NCI-H187 treated with DMSO at 0.1 percent for 48 hours (cell line): ENCODE measurements at regions not wholly inside any gene's neighbourhood (a gene's known extent, or its start where the extent isn't known, plus 50 kb on each side); places are given as distances from the start of the nearest gene placed in this dataset.
"Not testable (repeated sequence)": the region's sequence is repeated elsewhere in the genome, so short reads cannot be mapped to it uniquely, and the experiment has no call there.

Experiments
- DNase-seq: peaks from one replicate; lab custom pipeline; 2025; lab: John Stamatoyannopoulos, UW

DNA sequence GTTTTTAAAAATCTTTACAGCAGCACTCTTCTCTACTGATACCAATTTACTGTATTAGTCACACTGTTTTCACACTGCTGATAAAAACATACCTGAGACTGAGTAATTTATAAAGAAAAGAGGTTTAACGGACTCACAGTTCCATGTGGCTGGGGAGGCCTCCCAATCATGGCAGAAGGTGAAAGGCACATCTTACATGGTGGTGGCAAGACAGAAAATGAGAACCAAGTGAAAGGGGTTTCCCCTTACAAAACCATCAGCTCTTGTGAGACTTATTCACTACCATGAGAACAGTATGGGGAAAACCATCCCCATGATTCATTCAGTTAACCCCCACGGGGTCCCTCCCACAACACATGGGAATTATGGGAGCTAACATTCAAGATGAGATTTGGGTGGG, 481.9 kb upstream of the TLE4 start:
- not testable (repeated sequence) for DNase-seq

DNA sequence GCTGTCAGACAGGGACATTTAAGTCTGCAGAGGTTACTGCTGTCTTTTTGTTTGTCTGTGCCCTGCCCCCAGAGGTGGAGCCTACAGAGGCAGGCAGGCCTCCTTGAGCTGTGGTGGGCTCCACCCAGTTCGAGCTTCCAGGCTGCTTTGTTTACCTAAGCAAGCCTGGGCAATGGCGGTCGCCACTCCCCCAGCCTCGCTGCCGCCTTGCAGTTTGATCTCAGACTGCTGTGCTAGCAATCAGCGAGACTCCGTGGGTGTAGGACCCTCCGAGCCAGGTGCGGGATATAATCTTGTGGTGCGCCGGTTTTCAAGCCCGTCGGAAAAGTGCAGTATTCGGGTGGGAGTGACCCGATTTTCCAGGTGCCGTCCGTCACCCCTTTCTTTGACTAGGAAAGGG, 468.5 kb upstream of the TLE4 start:
- not testable (repeated sequence) for DNase-seq

DNA sequence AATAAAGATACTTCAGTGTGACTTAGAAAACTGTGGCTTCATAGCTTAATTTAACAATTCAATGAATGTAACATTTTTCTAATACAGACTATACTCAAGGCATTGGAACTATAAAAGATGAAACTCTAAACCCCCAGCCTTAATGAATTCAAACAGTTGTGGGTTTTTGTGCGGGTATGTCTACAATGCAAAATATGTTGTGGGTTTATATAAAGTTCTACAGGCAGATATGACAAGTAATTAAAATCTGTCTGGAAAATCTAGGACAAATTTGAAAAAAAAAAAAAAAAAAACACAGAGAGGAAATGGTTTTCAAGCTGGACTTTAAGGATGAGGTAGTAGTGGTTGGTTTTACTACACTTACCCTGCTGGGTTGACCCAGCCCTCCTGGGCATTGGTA, 467.5 kb upstream of the TLE4 start:
- DNase-seq = no peak

DNA sequence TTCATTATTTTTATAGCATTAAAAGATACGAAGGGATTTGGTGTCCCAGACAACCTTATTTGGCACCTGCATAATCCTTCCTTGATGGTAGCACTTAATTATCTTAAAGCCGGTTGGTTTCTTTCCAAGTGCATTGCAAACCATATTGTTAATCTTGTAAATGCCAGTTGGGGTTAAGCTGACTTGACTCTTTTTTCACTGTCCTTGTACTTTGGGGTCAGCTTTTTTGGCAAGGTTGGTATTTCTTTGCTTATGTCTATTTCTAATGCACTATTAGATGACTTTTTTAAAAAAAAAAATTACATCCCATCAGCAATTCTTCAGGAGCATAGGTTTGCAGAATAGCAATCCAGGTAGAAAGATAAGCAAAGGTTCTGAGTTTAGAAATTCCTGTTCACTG, 466.8 kb upstream of the TLE4 start:
- no peak for DNase-seq

DNA sequence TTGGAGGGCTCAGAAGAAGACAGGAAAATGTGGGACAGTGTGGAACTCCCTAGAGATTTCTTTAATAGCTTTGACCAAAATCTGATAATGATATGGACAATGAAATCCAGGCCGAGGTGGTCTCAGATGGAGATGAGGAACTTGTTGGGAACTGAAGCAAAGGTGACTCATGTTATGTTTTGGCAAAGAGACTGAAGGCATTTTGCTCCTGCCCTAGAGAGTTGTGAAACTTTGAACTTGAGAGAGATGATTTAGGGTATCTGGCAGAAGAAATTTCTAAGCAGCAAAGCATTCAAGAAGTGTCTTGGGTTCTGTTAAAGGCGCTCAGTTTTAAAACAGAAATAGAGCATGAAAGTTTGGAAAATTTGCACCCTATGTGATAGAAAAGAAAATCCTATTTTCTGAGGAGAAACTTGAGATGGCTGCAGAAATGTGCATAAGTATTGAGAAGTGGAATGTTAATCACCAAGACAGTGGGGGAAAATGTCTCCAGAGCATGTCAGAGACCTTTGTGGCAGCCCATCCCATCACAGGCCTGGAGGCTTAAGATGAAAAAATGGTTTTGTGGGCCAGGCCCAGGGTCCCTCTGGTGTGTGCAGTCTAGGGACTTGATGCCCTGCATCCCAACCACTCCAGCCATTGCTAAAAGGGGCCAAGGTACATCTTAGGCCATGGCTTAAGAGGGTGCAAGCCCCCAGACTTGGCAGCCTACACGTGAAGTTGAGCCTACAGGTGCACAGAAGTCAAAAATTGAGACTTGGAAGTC, 463.7 kb upstream of the TLE4 start:
- no peak for DNase-seq

DNA sequence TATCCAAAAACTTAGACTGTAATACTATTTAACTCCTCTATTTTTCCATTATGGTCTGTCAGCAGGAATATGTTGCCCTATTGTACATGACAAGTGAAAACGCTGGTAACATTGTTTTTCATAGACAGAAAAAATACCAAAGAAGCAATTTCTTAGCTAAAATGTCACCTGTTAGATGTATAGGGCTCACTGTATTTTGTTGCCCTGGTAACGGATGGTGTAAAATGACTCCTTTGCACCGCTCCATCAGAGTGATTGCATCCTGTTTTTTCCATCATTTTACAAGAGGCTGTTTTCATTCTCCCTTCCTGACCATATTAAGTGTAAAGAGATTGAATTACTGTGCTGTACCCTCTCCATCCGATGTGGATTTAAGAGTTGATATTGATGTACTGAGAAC, 460.1 kb upstream of the TLE4 start:
- no peak for DNase-seq

DNA sequence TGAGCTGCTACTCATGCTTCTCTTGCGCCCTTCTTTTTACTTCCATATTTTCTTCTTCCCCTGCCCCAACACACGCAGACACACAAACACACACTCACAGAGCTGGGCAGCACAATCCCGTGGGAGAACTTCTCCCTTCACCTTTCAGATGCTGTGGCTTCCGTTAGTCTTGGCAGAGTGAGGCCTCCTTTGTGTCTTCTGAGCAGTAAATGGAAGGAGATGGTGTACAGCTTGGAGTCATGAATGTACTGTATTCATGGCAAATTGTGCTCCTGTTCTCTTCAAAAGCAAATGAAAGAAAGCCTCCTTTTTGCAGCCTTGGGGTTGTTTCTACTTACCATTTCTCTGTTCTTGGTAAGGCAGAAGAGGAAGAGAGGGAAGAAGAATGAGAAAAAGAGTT, 456.6 kb upstream of the TLE4 start:
- no peak for DNase-seq

DNA sequence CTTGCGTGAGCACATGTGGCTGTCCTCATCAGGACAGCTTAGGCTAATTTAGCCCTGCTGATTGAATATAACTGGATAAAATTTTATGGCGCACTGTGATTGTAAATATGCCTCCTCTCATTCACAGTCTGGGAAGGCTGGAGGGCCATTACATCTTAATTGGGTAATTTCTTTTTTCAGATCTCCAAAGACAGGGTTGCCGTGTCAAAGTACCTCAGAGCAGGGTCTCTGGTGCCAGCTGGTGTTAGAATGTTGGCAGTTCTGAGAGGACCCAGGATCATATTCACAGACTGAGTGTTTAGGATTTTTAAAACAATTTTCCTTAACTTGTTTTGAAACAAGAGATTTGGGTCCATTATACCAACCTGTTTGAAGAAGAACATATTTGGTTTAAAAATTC, 455.7 kb upstream of the TLE4 start:
- DNase-seq = peak; percentile 43

DNA sequence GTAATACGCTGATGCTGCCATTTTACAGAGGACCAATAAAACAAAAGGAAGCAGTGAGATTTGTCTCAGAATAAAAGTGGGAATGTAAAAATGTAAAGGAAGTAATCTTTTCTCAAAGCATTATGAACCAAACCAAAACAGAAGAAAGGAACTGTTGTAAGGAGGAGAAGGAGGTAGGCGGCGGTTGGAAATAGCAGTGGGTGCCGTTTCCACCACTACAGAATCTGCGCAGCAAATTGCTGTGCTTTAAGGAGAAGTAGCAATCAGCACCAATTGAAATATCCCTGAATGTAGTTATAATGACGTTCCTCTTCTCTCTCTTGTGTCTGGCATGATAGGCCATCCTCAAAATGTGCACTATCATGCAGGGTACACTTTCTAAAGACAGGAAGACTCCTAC, 455.1 kb upstream of the TLE4 start:
- no peak for DNase-seq

DNA sequence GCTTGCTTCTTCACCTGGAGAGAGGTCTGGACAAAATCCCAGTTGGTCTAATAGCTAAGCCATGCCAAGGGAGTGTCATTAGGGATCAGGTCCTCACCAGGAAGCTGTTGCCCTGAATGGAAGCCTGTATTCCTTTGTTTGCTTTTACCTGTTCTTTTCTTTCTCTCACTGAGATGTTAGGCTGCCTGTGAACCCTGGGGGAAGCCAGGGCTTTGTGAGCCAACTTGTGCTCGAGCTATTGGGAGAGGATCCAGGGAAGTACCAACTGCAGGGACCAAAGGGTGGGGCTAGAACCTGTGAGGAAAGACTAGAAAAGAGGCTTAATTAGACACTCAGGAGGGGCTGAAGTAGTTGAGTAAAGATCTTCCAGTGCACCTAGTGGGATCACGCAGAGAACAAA, 451.2 kb upstream of the TLE4 start:
- DNase-seq = no peak

DNA sequence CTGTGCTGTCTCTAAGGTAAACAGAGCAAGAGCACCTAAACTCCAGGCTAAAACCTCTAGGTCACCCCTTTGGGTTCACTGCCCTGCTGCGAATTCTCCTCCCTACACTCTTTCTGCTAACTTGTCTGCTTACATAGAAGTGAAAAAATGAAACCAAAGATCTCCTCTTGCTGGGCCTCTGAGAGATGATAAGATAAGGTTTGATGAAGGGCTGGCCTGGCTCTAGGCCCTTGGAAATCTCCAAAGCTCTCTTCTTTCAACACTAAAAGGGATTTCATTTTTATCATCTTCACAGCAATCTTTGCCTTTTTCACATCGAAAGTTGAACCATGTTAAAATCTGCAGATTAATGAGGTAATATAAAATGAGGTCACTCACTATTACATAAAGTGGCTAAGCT, 450.8 kb upstream of the TLE4 start:
- DNase-seq = no peak

DNA sequence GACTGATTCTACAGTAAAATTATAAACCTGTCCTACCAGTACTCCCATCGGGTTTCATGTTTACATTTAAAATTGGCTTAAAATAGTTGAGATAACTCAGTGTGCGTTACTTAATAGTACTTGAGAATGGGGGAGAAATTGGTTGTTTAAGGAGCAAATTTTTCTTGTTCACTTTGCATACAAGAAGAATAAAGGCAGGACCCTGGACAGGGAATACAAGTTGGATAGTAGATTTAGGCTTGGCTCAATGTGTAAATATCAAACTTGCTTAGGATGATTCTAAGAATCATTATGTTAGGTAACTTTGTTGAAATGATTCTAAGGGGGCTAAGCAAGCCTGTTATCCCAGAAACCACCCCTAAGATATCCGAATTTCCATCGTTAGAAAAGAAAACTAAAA, 448.4 kb upstream of the TLE4 start:
- no peak for DNase-seq

DNA sequence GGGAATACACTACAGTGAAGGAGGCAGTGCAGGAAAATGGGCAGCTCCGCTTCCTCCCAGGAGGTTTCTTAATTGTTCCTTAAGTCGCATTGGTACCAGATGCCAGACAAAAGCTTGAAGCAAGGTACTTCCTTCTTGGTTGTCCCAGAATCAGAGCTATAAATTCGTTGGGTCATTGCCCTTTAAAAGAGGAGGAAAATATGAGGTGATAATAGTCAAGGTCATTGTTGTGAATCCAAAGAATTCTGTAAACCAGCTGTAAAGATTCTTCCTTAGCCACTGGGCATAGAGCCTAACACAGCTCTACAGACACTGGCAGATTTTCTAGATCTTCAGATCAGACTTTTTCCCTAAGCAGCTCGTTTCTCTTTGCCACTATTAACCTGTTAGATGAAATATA, 444.1 kb upstream of the TLE4 start:
- DNase-seq = no peak

DNA sequence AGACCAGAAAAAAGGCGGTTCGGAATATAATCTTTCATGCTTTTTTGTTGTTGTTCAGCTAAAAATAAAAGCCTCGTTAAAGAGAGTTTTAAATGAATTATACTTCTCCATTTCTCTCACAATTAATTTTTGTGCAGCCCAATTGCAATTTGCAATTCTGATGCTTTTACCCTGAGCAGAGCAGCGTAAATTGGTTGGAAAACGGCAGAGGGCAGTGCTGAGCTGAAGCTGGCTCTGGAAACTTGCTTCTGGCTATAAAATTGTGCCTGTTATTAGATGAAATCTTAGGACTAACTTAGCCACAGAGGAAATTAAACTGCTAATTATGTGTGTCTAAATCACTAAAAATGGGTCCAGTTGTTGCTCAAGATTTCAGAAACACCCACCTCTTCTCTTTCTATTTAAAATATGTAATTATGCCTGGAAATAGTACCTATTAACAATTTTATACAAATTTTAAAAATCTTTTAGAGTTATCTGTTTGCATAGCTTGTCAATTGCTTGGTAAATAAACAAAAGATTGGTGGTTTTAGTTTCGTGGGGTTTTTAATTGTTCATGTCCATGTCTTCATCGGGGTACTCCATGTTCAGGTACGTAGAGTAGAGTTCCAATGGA, 441.8 kb upstream of the TLE4 start:
- DNase-seq = no peak

DNA sequence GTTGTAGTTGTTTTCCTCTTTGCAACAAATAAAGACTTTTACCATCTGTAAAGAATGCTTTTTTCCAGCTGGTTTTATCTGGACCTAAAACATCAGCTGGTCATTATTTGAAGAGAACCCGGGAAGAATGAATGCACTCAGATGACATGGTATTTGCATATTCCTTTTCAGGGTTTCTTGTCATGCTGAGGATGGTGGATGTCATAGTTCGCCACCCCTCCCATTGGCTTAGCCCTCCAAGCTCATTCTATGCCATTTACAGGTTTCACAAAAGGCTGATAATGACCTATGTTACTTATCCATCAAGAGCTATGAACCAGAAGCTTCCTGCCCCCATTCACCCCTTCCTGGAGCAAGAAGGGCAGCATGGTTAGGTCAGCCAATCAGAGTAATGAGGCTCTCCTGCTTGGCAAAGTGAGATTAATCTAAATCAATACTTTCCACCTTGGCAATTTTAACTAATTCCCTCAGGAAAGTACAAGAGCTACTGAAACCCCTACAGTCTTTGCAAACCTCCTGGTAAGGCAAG, 440.5 kb upstream of the TLE4 start:
- no peak for DNase-seq

DNA sequence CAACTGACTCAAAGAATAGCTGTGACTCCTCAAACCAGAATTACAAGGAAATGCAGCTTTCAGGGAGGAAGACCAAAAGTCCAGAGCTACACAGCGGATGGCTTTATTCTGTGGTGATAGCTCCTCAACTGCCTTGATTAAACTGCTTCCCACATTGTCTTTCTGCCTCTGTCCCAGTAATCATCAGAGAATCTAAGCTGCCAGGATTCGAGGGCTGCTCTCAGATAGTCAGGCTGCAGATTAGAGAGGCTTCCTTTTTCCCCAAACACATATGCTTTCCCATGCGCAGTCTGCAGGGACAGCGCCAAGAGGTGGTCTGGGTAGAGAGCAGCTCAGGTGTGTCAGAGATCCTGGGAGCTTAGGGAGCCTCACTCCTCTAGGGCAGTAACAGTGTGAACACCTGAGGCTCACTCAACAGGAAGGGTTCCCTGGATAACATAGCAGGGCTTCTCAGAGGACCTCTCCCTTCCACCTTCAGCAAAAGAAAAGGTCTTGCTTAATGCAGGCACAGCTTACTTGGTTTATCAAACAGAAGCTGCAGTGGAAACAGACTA, 439.9 kb upstream of the TLE4 start:
- no peak for DNase-seq

DNA sequence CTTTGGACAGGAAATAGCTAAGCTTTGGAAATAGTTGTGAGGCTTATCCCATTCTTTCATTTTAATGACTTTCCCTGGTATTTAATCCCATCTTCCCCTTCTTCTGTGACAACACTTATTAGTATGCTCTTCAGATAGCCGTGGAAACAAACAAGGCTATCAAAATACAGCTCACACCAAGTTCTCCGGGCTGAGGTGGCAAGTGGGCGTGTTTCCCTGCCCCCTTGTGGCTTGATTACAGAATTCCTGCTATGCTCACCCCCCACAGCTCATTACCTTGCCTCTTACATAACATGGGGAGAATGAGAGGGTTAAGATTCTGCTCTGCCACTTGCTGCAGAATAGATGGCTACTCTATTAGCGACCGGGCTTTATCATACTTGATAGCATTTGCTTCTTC, 437.1 kb upstream of the TLE4 start:
- DNase-seq = no peak

DNA sequence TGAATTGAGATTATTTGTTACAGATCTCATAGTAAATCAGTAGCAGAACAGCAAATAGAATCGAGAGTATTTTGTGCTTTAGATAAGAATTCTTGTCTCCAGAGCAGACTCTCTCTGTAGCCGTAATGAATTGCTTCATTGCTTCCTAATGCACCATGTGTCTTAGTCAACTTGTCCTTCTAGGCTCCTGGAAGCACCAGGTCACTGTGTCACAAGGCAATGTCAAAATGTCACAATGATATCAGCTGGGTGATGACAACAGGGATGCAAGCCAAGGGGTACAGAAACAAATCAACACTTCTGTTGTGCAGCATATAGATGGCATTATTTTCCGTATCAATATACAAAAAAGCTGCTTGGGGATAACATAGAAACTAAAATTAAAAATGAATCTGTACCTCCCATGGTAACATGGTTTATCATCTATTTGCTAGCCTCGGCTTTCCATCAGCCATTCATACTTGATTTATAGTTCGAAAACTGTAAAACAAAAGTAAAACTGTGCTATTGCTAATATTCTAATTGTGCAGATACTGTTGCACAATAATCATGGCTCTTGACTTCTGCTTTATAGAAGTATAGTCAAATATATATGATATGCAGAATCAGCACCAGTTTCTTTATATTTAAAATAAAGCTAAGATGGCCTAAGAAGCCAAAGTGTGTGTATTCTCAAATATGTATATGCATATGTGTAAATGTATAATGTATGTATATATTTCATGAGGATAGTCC, 435.9 kb upstream of the TLE4 start:
- no peak for DNase-seq

DNA sequence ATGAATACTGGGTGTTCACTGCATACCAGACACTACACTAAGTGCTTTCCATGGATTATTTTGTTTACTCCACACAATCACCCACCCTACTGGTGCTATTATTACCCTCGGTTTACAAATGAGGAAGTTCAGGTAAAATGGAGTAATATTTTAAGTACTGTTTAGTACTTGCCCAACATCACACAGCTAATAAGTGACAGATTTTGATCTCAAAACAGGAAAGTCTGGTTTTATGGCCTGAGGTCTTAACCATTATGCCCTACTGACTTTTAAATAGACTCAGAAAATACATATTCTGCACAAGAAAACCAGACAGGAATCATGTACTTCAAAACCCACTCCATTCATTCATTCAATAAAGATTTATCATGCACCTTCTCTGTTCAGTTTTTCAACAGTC, 431.0 kb upstream of the TLE4 start:
- DNase-seq = no peak

DNA sequence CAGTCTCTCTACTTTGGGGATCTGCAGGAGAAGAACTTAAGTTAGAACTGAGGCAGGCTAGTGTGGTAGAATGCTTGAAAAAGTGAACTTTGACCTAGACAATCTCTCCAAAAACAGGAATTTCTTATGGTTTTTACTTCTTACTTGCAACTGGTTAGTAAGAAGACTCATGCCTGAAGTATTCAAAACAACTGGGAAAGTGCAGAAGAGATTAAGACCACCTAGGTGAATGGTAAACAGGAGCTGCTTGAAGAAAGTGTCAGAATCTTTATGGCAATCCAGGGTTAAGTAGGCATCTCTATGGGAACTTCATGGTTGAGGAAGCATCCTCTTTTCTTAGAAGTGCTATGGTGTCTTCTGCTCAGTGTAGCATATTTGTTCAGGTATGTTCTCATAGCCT, 428.6 kb upstream of the TLE4 start:
- DNase-seq = no peak

DNA sequence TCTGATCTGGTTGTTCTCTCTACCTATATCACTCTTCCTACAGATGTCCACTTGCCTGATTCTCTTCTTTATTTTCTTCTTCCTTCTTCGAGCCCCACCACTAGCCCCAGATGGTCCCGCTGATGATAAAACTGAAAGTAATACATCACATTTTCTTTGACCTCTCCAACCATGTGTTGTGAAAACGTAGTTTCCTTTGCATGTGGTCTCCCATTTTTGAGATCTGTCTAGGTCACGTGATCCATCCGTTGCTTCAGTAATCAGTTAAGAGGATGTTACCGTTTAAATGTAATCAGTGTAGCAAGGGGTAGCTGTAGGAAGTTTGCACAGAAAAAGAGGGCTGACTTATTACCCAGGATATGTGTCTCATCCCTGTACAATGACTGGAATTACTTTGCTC, 426.3 kb upstream of the TLE4 start:
- no peak for DNase-seq

DNA sequence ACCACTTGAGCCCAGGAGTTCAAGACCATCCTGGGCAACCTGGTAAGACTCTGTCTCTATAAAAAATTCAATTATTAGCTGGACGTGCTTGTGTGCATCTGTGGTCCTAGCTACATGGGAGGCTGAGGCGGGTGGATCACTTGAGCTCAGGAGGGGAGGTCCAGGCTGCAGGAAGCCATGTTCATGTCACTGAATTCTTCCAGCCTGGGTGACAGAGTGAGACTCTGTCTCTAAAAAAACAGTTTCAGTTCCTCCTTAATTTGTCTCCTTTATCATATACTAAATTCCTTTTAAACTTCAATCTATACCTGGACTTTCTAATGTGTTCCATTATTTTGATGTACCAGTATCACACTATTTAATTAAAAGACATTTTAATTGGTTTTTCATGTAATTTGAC, 422.2 kb upstream of the TLE4 start:
- DNase-seq = no peak

DNA sequence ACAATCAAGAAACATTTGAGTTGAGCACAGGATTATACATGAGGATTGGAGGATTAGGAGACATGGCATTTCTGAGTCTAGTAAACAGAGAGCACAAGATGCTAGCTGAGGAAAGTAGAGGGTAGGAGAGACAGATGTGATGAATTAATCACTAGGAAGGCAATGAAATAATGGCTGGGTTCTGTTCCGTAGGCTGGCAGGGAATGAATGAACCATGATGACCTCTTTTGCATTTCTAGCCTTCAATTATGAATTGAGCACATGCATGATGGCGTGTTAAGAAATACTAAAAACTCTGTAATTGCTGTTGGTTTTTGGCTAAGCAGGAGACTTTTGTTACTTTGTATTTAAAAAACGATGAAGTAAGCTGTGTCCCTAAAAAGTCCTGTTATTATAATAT, 420.0 kb upstream of the TLE4 start:
- DNase-seq = no peak
